ENCODE measurements at regions not wholly inside any gene's neighbourhood (a gene's known extent, or its start where the extent isn't known, plus 50 kb on each side); places are given as distances from the start of the nearest gene placed in this dataset.
"Not testable (repeated sequence)": the region's sequence is repeated elsewhere in the genome, so short reads cannot be mapped to it uniquely, and the experiment has no call there.

DNA sequence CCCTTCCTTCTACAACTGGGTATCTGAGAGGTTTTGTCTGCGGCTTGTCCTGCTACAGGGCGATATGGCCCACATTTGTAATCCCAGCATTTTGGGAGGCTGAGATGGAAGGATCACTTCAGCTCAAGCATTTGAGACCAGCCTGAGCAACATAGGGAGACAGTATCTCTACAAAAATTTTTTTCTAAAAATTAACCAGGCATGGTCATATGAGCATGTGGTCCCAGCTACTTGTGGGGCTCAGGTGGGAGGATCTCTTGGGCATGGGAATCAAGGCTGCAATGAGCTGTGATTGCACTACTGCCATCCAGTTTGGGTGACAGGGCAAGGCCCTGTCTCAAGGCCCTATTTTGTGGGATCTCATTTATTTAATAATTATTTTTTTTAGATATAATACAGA, 420.6 kb upstream of the PABPC4L start:
- DNase-seq (ENCODE audit: low spot score): no peak

DNA sequence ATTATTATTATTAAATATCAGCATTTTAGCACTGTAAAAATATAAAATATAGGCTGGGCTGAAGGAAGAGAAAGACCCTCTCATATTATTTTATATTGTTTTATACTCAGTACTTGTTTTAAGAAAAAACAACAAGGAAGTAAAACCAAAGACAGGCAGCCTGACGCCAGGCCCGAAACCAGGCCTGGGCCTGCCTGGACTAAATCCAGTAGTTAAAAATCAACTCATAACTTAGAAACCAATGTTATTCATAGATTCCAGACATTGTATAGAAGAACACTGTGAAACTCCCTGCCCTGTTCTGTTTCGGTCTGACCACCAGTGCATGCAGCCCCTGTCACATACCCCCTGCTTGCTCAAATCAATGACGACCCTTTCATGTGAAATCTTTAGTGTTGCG, 420.1 kb upstream of the PABPC4L start:
- not testable (repeated sequence) for DNase-seq (ENCODE audit: low spot score)

DNA sequence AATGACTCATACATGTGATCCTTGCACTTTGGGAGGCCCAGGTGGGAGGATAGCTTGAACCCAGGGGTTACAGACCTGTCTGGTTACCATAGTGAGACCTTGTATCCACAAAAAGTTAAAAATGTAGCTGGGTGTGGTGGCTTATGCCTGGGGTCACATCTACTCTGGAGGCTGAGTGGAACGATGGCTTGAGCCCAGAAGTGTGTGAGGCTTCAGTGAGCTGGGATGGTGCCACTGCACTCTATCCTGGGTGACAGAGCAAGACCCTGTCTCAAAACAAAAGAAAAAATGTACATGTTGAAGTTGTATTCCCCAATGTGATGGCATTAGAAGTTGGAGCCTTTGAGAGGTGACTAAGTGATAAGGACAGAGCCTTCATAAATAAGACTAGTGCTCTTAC, 409.4 kb upstream of the PABPC4L start:
- DNase-seq (ENCODE audit: low spot score): no peak

DNA sequence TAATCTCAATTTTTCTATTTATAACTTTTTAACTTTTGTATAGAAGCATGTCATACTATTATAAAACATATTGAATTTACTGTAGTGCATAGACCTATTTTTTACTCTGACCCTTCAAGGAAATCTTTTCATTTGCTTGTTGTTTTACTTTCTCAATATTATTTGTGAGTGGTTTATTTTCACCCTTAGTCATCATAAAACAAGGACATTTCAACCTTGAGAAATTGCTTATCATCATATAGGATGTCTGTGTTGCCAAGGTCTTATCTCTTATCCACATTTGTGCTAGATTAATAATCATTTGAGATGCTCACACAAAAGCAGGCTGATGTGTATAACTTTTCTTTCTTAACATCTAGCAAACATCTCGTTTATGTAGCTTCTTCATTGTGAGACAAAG, 408.6 kb upstream of the PABPC4L start:
- DNase-seq (ENCODE audit: low spot score): no peak

DNA sequence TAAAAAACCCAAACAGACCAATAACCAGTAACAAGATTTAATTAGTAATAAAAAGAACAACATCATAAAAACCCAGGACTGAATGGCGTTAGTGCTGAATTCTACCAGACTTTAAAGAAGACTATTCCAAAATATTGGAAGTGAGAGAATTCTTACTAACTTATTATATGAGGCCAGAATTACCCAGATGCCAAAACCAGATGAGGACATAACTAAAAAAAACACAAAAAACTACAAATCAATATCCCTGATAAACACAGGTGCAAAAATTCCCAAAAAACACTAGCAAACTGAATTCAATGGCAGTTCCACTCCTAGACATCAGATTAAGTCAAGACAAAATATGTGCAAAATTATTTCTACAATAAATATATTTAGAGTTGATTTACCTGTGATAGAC, 400.1 kb upstream of the PABPC4L start:
- no peak for DNase-seq (ENCODE audit: low spot score)

DNA sequence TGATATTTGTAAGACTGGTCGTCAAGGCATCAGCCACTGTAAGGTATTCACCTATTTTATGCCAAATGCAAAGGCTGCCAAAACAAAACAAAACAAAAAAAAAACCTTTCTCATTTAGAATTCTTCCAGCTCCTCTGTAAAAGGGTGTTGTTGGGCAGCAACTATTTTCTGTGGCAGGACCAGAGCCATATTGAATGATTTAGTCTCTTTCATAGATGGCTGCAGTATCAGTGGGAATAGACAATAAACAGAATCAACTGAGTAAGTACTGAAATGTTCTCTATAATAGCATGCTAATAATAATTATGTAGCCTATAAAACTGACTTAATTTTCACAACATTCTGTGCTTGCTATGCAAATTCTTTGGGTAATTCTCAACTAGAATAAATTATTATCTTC, 389.7 kb upstream of the PABPC4L start:
- DNase-seq (ENCODE audit: low spot score): no peak

DNA sequence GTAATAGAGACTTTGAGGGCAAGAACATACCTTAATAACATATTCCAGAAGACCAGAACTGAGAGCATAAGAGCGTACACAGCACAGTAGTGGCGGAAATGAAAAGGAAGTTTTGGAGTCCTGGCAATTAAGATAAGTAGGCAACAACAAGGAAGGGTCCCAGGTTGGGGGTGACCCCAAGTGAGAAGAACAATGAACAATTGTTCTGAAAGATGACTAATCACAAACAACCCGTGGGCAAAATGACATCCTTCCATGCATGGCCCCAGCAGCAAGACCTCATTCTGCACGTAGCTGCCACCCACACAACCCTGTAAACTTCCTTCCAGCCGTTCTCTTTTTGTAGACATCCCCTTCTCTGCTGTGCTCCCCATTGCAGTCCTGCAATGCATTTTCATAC, 384.4 kb upstream of the PABPC4L start:
- no peak for DNase-seq (ENCODE audit: low spot score)

DNA sequence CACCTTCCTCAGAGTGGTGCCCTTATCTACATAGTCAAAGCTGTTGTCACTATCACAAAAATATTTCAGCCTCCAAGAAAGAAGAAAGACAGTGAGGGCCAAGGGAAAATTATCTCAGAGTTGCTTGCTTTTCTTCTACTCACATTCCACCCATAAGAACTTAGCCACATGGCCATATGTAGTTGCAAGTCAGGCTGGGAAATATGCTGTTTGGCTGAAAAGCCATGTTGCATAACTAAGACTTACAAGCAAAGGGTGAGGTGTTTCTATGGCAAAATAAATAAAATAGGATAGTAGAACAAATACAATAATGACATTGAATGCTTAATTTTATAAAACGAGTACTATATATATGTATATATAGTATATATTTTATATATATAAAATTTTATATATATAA, 365.9 kb upstream of the PABPC4L start:
- no peak for DNase-seq (ENCODE audit: low spot score)

DNA sequence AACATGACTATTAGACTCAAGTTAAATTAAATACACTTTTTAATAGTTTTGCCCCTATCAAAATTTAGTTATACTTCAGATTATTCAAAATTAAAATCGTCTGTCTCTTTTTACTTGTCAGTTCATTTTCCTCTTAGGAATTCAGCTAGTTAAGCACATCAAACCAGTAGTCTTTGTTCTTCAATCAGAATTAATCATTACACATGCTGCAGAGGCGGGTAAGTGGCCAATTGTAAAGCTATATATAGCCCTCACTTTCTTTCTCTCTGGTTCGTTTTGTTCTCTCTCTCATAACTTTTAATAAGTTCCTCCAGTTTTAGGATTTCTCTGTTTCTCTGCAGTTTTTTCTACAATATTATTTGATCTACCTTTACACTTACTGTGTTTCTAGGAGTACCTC, 359.1 kb upstream of the PABPC4L start:
- no peak for DNase-seq (ENCODE audit: low spot score)

DNA sequence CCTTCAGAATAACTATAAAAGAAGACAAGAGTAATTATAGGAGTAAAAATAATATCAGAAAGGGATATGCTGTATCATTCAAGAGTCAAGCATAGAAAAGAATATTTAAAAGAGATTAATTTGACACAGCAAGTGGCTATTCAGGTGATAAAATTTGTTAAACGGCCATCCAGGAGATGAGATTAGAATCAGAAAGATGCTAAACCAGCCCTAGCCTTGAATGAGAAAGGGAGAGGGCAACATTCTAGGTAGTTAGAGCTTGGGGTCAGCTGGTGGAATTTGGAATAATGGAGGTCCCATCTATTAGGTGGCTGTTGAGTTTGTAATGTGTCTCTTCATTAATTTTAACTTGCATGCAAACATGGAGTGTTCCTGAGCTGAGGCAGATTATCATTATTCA, 350.5 kb upstream of the PABPC4L start:
- DNase-seq (ENCODE audit: low spot score): no peak

DNA sequence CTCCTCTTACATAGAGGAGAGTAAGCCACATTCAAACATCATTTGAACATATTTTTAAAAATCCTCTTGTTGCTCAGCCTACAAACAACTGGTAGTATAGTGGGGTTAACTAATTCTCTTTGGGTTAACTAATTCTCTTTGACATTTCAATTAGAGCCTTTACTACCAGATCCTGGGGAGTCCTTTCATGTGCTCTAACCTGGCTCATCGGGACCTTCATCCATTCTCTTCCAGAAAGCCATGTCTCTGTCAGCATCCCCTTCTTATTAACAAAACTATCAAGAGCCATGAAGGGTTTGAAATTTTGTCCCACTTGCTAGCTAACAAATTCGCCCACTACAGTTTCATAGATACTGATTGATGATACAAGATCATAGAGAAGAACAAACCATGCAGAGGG, 349.8 kb upstream of the PABPC4L start:
- DNase-seq (ENCODE audit: low spot score): no peak

DNA sequence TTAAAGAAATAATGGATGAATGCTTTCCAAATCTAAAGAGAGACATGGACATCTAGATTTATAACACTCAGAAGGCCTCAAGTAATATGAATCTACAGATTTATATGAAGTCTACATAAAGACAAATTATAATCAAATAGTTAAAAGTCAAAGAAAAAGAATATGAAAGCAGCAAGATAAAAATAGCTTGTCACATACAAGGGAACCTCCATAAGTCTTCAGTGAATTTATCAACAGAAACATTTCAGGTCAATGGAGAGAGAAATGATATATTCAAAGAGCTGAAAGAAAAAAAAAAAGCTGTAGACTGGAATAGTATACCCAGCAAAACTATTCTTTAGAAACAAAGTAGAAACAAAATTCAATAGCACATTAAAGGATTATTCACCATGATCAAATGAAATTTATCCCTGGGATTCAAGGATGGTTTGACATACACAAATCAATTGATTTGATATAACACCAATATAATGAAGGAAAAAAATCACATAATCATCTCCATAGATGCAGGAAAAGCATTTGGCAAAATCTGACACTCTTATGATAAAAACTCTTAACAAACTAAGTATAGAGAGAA, 346.6 kb upstream of the PABPC4L start:
- DNase-seq (ENCODE audit: low spot score): no peak

DNA sequence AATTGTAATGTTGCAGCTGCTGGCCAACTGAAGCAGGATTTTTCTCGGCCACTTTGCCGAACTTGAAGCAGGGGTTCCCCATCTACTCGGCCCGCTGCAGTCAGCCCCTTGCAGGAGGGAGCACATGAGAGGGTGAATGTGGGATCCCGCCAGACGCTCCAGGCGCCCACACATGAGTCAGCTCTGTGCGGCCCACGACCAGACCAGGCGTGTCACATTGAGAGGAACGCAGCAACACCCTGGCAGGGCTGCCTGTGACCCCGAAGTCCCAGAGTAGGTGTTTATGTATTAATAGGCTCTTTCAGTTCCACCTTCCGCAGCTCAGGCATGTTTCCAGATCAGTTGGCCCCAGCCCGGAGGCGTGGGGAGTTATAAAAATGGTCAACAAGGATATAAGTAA, 344.7 kb upstream of the PABPC4L start:
- DNase-seq (ENCODE audit: low spot score): no peak

DNA sequence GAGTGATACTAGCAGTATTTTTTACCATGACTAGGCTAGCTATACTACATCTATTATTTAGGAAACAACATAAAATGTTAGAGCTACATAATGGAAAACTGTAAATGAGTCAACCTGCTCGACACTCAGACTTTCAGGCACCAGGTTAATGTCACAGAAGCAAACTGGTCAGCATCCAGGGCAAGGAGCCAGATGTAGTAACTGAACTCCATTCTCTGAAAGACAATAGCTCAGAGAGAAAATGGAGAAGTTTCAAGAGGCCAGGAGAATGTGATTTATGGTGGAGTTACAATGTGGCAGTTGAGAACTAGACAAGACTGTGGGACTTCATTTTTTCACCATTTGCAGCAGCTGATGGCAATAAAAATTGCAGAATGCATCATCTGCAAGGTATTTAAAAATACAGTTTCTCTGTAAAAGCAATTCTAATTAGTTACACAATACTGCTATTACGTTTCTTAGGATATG, 342.7 kb upstream of the PABPC4L start:
- DNase-seq (ENCODE audit: low spot score): peak; percentile 92

DNA sequence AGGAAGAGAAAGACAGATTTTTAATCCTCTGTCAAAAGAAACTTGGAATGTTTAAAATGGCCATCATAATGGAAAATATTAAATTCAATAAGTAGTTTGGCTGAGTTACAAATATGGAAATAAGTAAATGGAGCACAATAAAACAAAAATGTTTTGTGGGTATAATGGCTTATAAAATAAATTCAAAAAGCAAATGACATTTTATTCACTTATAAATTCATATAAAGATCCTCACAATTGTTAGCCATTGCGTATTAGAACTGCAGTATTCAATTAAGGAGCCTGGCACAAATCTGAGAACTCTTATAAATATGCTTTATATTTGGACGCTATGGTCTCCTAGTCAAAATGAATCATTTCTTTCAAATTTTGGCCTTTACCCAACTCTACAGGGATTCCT, 339.0 kb upstream of the PABPC4L start:
- DNase-seq (ENCODE audit: low spot score): no peak

DNA sequence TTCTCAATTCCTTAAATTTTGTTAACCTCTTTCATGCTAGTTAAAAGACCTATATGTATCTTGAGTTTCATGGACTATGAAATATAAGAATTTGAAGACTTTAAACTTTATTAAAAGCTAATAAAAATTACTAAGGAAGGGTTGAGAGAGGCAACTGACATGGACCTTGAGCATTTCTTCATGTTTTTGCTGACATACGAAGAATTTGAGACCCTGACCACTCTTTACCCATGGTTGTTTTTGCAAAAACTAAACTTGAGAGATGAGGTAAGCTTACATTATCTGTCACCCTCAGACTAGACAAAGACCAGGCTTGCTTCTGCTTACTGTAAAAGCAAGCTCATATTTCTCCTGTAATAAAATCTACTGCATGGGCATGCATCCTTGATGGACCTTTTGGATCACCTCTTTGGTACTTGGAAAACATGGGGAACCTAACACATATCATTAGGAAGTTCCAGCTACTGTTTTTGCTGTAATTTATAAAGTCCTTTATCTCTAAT, 338.2 kb upstream of the PABPC4L start:
- no peak for DNase-seq (ENCODE audit: low spot score)

DNA sequence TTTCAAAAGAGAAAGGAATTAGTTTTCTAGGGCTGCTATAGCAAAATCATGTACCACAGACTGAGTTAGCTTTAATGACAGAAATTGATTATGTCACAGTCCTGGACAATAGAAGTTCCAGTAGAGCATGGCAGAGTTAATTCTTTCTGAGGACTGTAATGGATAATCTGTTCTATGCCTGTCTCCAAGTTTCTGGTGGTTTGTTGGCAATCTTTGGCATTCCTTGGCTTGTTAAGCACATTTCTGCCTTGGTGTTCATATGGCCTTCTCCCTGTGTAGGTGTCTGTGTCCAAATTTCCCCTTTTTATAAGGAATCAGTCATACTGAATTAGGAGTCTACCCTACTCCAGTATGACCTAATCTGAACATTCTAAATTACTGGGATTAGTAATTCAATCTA, 336.1 kb upstream of the PABPC4L start:
- no peak for DNase-seq (ENCODE audit: low spot score)

DNA sequence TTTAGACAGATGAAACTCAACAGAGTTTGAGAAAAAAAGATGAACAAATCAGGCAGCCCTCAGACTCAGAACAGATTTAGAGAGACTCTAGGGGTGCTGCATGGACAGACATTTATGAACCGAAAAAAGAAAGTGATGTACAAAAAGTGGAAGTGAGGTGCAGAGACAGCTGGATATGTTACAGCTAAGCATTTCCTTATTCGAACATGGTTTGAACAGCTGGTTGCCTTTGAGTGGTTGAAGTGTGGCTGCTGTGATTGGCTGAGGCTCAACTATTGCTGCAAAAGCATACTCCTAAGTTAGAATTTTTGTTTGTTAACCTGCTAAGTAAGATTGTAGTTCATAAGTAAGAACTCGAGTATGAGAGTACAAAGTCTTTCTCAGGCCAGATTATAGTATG, 331.5 kb upstream of the PABPC4L start:
- DNase-seq (ENCODE audit: low spot score): no peak

DNA sequence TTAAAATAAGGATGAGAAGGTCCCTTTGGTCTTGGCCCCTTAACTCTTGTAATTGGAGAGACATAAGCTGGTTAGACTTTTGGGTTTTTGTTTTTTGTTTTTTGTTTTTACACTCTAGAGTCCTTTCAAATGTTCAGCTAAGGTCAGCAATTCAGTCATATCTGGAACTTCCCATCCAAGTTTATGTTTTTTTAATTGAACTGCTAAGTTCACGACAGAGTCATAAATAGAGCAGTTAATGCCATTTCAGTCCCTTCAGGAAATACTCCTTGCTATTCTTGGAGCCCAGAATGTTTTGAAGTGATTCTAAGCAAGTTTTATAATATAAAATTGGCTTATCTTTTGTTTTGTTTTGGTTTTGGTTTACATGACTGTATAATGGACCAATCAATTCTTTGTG, 329.4 kb upstream of the PABPC4L start:
- DNase-seq (ENCODE audit: low spot score): no peak

DNA sequence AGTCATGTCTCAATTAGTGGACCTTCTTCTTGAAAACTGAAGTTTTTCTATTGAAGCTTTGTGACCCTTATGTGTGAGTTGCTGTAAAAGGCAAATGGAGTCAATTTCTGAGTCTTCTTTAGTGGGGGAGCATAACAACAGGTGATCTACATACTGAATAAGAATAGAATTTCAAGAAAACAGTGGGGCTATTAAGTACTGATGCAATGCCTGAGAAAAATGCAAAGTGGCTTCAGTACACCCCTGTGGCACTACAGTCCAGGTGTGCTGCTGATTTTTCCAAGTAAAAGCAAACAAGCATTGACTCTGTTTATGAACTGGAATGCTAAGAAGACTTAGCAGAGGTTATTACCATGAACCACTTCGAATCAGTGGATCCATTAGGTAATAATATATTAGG, 328.0 kb upstream of the PABPC4L start:
- DNase-seq (ENCODE audit: low spot score): no peak

DNA sequence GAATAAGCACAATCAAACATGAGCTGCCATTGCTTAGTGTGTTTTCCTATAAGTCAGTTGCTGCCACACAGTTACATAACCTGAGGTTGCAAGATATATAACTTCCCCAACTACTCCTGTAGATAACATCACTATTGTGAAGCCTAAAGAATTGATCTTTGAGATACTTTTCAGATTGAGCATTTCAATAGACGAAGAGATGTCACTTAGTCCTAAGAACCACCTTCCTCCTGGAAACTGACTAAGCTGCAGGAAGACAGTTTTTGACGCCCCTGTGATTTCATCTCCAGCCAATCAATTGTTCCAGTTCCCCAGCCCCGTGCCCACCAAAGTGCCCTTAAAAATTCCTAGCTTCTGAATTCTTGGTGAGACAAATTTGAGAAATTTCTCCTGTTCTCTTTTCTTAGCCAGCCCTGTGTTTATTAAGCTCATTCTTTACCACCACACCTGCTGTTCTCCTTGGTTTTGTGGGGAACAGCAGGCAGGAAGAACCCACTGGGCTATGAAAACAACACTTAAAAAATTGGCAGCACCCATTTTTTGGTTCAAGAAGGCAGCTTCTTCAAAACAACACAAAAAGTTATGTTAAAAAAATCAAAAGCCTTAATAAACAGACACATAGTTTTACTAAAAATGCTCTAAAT, 317.1 kb upstream of the PABPC4L start:
- no peak for DNase-seq (ENCODE audit: low spot score)

DNA sequence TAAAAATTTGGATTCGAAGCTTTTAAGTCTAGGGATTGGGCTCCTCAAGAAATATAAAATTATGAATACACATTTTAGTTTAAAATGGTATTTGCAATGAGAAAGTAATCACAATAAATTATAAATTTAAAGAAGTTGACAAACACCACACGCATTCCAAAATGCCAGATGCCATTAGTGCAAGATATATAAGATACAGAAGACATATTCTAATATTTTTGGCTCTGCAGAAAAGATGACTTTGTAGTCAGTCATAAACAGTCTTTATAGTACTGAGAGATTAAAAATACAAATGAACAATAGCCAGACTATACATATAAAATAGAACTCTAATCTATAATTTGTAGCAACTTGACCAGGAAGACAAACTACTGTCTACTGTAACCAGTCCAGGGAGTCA, 309.0 kb upstream of the PABPC4L start:
- DNase-seq (ENCODE audit: low spot score): no peak

DNA sequence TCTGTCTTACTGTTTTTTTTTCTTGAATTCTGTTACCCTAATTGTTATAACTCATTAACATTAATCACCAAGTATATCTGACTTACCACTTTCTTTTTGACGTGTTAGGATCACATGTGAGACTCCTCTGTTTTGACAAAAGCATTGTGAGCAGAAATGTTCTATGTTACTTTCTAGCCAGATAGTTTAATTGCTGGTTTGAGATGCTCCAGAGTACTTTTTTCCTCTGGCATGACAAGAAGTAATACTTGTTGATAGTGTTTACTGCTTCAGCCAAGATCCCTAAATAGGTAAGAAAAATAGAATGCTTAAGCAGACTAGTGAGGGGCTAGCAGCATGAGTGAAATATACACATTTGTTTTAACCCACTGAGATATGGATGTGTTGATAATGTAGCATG, 303.9 kb upstream of the PABPC4L start:
- no peak for DNase-seq (ENCODE audit: low spot score)
